GM12878 (cell line): ENCODE measurements at regions not wholly inside any gene's neighbourhood (a gene's known extent, or its start where the extent isn't known, plus 50 kb on each side); places are given as distances from the start of the nearest gene placed in this dataset.

Experiments used
- ATF3 ChIP-seq: IDR thresholded peaks from 2 replicates; pipeline ENCODE4 v1.6.1; 2011; ENCODE audit warnings: low read depth, mild to moderate bottlenecking, low read length, moderate library complexity, borderline replicate concordance; ENCODE audit errors: extremely low read depth
- CBX5 ChIP-seq: sonication (generic); IDR thresholded peaks from 2 replicates; pipeline ENCODE4 v1.6.1; 2016; ENCODE audit warnings: low read depth, moderate library complexity, mild to moderate bottlenecking, inconsistent platforms
- CEBPZ ChIP-seq: fragments of 150-350 bp; IDR thresholded peaks from 2 replicates; pipeline ENCODE4 v1.6.1; 2016; ENCODE audit warnings: low read depth, low read length
- GABPA ChIP-seq: IDR thresholded peaks from 2 replicates; pipeline ENCODE4 v1.6.1; 2014; ENCODE audit warnings: antibody characterized with exemption, low read depth, mild to moderate bottlenecking, inconsistent platforms
- MAX ChIP-seq: IDR thresholded peaks from 2 replicates; pipeline ENCODE4 v1.6.1; 2012; ENCODE audit warnings: low read depth, low read length, improper control_type of control experiment
- NFYB ChIP-seq: IDR thresholded peaks from 2 replicates; pipeline ENCODE4 v1.6.1; 2011; ENCODE audit warnings: low read depth, mild to moderate bottlenecking, low read length, improper control_type of control experiment, moderate library complexity; ENCODE audit not compliant: insufficient read depth
- NR2F1 ChIP-seq: fragments of 450-650 bp; conservative IDR thresholded peaks from 2 replicates; pipeline ENCODE4 v1.6.1; 2017; ENCODE audit warnings: mild to moderate bottlenecking
- PBX3 ChIP-seq: IDR thresholded peaks from 2 replicates; pipeline ENCODE4 v1.6.1; 2011; ENCODE audit warnings: mild to moderate bottlenecking, low read depth, low read length, moderate library complexity; ENCODE audit not compliant: insufficient replicate concordance
- PKNOX1 ChIP-seq: fragments of 450-650 bp; IDR thresholded peaks from 2 replicates; pipeline ENCODE4 v1.6.1; 2016; ENCODE audit warnings: mild to moderate bottlenecking
- RAD21 ChIP-seq: IDR thresholded peaks from 2 replicates; pipeline ENCODE4 v1.6.1; 2011; ENCODE audit warnings: mild to moderate bottlenecking, low read depth, low read length, moderate library complexity; ENCODE audit not compliant: insufficient read depth
- RUNX3 ChIP-seq: IDR thresholded peaks from 2 replicates; pipeline ENCODE4 v1.6.1; 2012; ENCODE audit warnings: low read length, inconsistent platforms
- SIX5 ChIP-seq: IDR thresholded peaks from 2 replicates; pipeline ENCODE4 v1.6.1; 2011; ENCODE audit warnings: mild to moderate bottlenecking, low read depth, low read length, moderate library complexity; ENCODE audit not compliant: severe bottlenecking
- SMC3 ChIP-seq: IDR thresholded peaks from 2 replicates; pipeline ENCODE4 v1.6.1; 2011; ENCODE audit warnings: low read length, improper control_type of control experiment, borderline replicate concordance
- SPI1 ChIP-seq: IDR thresholded peaks from 2 replicates; pipeline ENCODE4 v1.6.1; 2011; ENCODE audit warnings: low read depth, mild to moderate bottlenecking, low read length, moderate library complexity, borderline replicate concordance; ENCODE audit not compliant: insufficient read depth
- TARDBP ChIP-seq: IDR thresholded peaks from 2 replicates; pipeline ENCODE4 v1.6.1; 2016; ENCODE audit warnings: borderline replicate concordance
- TBL1XR1 ChIP-seq: IDR thresholded peaks from 2 replicates; pipeline ENCODE4 v1.6.1; 2012; ENCODE audit warnings: low read depth, low read length, improper control_type of control experiment
- TCF12 ChIP-seq: IDR thresholded peaks from 2 replicates; pipeline ENCODE4 v1.6.1; 2011; ENCODE audit warnings: low read depth, mild to moderate bottlenecking, low read length
- TCF7 ChIP-seq: IDR thresholded peaks from 2 replicates; pipeline ENCODE4 v1.6.1; 2014; ENCODE audit warnings: antibody characterized with exemption, borderline replicate concordance

GRCh38 chr6:40912158-40912946 lies 126.7 kb downstream of the UNC5CL start (continued):
- TF ChIP-seq RUNX3 = peak; percentile 69
- TF ChIP-seq RAD21 = peak; percentile 71
- TF ChIP-seq TARDBP = no peak
- no peak for TF ChIP-seq TCF7
- TF ChIP-seq ATF3 = no peak
- no peak for TF ChIP-seq SPI1
- TF ChIP-seq CBX5 = no peak
- TF ChIP-seq TBL1XR1 = no peak
- no peak for TF ChIP-seq MAX
- TF ChIP-seq CEBPZ = no peak
- no peak for TF ChIP-seq NFYB
- TF ChIP-seq TCF12 = peak; percentile 97
- no peak for TF ChIP-seq NR2F1
- TF ChIP-seq SIX5 = no peak
- TF ChIP-seq PBX3 = peak; percentile 24
- no peak for TF ChIP-seq PKNOX1
- peak; percentile 51; the same call in 1 of the 2 replicates for TF ChIP-seq SMC3
- no peak for TF ChIP-seq GABPA
